ENCODE measurements at regions not wholly inside any gene's neighbourhood (a gene's known extent, or its start where the extent isn't known, plus 50 kb on each side); places are given as distances from the start of the nearest gene placed in this dataset.

GRCh38 chr3:87062685-87063084 lies 71.7 kb upstream of the VGLL3 start:
- TF ChIP-seq CHD4 (IDR thresholded peaks at IDR 0.05; ENCODE audit: borderline replicate concordance, low read length) (no peak), ELF4 (CRISPR knock-in tag; IDR thresholded peaks at IDR 0.05; ENCODE audit: borderline replicate concordance) (no peak), PITX1 (CRISPR knock-in tag; IDR thresholded peaks at IDR 0.05) (no peak)
- TF ChIP-seq, protein P1, sequence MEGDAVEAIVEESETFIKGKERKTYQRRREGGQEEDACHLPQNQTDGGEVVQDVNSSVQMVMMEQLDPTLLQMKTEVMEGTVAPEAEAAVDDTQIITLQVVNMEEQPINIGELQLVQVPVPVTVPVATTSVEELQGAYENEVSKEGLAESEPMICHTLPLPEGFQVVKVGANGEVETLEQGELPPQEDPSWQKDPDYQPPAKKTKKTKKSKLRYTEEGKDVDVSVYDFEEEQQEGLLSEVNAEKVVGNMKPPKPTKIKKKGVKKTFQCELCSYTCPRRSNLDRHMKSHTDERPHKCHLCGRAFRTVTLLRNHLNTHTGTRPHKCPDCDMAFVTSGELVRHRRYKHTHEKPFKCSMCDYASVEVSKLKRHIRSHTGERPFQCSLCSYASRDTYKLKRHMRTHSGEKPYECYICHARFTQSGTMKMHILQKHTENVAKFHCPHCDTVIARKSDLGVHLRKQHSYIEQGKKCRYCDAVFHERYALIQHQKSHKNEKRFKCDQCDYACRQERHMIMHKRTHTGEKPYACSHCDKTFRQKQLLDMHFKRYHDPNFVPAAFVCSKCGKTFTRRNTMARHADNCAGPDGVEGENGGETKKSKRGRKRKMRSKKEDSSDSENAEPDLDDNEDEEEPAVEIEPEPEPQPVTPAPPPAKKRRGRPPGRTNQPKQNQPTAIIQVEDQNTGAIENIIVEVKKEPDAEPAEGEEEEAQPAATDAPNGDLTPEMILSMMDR (CRISPR knock-in tag; IDR thresholded peaks at IDR 0.05) = no peak
- TF ChIP-seq, protein P2, sequence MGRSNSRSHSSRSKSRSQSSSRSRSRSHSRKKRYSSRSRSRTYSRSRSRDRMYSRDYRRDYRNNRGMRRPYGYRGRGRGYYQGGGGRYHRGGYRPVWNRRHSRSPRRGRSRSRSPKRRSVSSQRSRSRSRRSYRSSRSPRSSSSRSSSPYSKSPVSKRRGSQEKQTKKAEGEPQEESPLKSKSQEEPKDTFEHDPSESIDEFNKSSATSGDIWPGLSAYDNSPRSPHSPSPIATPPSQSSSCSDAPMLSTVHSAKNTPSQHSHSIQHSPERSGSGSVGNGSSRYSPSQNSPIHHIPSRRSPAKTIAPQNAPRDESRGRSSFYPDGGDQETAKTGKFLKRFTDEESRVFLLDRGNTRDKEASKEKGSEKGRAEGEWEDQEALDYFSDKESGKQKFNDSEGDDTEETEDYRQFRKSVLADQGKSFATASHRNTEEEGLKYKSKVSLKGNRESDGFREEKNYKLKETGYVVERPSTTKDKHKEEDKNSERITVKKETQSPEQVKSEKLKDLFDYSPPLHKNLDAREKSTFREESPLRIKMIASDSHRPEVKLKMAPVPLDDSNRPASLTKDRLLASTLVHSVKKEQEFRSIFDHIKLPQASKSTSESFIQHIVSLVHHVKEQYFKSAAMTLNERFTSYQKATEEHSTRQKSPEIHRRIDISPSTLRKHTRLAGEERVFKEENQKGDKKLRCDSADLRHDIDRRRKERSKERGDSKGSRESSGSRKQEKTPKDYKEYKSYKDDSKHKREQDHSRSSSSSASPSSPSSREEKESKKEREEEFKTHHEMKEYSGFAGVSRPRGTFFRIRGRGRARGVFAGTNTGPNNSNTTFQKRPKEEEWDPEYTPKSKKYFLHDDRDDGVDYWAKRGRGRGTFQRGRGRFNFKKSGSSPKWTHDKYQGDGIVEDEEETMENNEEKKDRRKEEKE (IDR thresholded peaks at IDR 0.05) = no peak
- TF ChIP-seq, protein P3, sequence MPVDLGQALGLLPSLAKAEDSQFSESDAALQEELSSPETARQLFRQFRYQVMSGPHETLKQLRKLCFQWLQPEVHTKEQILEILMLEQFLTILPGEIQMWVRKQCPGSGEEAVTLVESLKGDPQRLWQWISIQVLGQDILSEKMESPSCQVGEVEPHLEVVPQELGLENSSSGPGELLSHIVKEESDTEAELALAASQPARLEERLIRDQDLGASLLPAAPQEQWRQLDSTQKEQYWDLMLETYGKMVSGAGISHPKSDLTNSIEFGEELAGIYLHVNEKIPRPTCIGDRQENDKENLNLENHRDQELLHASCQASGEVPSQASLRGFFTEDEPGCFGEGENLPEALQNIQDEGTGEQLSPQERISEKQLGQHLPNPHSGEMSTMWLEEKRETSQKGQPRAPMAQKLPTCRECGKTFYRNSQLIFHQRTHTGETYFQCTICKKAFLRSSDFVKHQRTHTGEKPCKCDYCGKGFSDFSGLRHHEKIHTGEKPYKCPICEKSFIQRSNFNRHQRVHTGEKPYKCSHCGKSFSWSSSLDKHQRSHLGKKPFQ (CRISPR knock-in tag; IDR thresholded peaks at IDR 0.05; ENCODE audit: insufficient replicate concordance) = no peak
